ENCODE measurements at regions not wholly inside any gene's neighbourhood (a gene's known extent, or its start where the extent isn't known, plus 50 kb on each side); places are given as distances from the start of the nearest gene placed in this dataset.

DNA sequence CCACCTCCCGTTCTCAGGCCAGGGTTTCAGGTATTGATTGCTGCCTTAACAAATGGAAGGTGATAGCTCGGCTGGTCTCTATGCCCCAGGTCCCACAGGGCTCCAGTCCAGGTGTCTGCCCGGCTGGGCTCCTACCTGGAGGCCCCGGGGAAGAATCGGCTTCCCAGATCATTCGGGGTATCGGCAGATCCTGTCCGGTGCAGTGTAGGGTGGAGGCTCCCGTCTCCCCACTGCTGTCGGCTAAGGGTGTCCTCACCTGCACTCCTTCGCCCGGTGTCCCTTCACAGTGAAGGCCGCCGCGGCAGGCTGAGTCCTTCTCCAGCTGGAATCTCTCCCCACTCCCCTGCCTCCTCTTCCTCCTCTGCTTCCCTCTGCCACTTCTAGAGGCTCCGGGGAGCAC lies 573.9 kb upstream of the SALL3 start:
- TF ChIP-seq, protein P1, sequence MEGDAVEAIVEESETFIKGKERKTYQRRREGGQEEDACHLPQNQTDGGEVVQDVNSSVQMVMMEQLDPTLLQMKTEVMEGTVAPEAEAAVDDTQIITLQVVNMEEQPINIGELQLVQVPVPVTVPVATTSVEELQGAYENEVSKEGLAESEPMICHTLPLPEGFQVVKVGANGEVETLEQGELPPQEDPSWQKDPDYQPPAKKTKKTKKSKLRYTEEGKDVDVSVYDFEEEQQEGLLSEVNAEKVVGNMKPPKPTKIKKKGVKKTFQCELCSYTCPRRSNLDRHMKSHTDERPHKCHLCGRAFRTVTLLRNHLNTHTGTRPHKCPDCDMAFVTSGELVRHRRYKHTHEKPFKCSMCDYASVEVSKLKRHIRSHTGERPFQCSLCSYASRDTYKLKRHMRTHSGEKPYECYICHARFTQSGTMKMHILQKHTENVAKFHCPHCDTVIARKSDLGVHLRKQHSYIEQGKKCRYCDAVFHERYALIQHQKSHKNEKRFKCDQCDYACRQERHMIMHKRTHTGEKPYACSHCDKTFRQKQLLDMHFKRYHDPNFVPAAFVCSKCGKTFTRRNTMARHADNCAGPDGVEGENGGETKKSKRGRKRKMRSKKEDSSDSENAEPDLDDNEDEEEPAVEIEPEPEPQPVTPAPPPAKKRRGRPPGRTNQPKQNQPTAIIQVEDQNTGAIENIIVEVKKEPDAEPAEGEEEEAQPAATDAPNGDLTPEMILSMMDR (IDR thresholded peaks at IDR 0.05 in 8 of 11, conservative IDR thresholded peaks at IDR 0.05 in 3 of 11) = no peak
- TF ChIP-seq POLR2A (IDR thresholded peaks at IDR 0.05) = no peak

Data from spleen (tissue), 7 donors.